Transverse colon (tissue), 3 donors: ENCODE measurements at regions not wholly inside any gene's neighbourhood (a gene's known extent, or its start where the extent isn't known, plus 50 kb on each side); places are given as distances from the start of the nearest gene placed in this dataset.

Source experiments
- EP300 ChIP-seq: sonication (generic); formaldehyde crosslinking; IDR thresholded peaks from one replicate; pipeline ENCODE4 v1.6.1; 2017; ENCODE audit warnings: antibody characterized with exemption, low read depth
- POLR2A ChIP-seq: fragments of 450-650 bp; IDR thresholded peaks from one replicate; pipeline ENCODE4 v1.6.1; 2016; ENCODE audit warnings: antibody characterized with exemption, mild to moderate bottlenecking, moderate library complexity
- TF ChIP-seq, protein P1 (sequence below), 5 experiments: fragments of 200-600 bp in 3 of 5; fragments of 450-650 bp in 2 of 5; sonication (generic) in 3 of 5; IDR thresholded peaks; 1 replicate in 2 of 5; 2 replicates in 3 of 5; pipeline ENCODE4 v1.5.1; 2016 to 2017; ENCODE audit warnings: antibody characterized with exemption in 5 of 5, inconsistent platforms in 3 of 5, mild to moderate bottlenecking in 2 of 5, moderate library complexity in 1 of 5

GRCh38 chr7:25395976-25396375 is 167.7 kb upstream of the NPVF start:
- TF ChIP-seq, protein P1, sequence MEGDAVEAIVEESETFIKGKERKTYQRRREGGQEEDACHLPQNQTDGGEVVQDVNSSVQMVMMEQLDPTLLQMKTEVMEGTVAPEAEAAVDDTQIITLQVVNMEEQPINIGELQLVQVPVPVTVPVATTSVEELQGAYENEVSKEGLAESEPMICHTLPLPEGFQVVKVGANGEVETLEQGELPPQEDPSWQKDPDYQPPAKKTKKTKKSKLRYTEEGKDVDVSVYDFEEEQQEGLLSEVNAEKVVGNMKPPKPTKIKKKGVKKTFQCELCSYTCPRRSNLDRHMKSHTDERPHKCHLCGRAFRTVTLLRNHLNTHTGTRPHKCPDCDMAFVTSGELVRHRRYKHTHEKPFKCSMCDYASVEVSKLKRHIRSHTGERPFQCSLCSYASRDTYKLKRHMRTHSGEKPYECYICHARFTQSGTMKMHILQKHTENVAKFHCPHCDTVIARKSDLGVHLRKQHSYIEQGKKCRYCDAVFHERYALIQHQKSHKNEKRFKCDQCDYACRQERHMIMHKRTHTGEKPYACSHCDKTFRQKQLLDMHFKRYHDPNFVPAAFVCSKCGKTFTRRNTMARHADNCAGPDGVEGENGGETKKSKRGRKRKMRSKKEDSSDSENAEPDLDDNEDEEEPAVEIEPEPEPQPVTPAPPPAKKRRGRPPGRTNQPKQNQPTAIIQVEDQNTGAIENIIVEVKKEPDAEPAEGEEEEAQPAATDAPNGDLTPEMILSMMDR (IDR thresholded peaks at IDR 0.05): no peak
- TF ChIP-seq POLR2A (no peak), EP300 (no peak)
